B cell (primary cell): ENCODE measurements at regions not wholly inside any gene's neighbourhood (a gene's known extent, or its start where the extent isn't known, plus 50 kb on each side); places are given as distances from the start of the nearest gene placed in this dataset.

Experiments
- ATAC-seq: fragments of 200-7000 bp; cut with Tn5 transposase; one replicate; pipeline ENCODE4 v1.10.0; 2021; ENCODE audit warnings: low read depth, mild to moderate bottlenecking, moderate number of reproducible peaks, moderate library complexity
- CTCF ChIA-PET: fragments of 350-600 bp; sonication (Branson Sonifier 250); formaldehyde crosslinking; loops from one replicate; lab custom pipeline; 2021; ENCODE audit warnings: antibody characterized with exemption, inconsistent platforms; lab: Charles Lee
- POLR2A ChIA-PET: fragments of 350-600 bp; sonication (Branson Sonifier 250); formaldehyde crosslinking; loops from one replicate; lab custom pipeline; 2021; ENCODE audit warnings: antibody characterized with exemption; lab: Charles Lee
- DNase-seq: peaks from one replicate; pipeline ENCODE4 v3.0.0; 2013
- H2AFZ ChIP-seq: 2 replicates; pipeline ENCODE4 v1.6.1; 2012; ENCODE audit warnings: mild to moderate bottlenecking, low read depth, low read length; ENCODE audit not compliant: insufficient read depth, poor library complexity, severe bottlenecking
- H3K27ac ChIP-seq, 2 donors: 1 replicate in 1 of 2; 2 replicates in 1 of 2; pipeline ENCODE4 v1.5.1; 2012 to 2013; ENCODE audit warnings: low read length in 2 of 2, mild to moderate bottlenecking in 2 of 2, moderate library complexity in 1 of 2
- H3K27me3 ChIP-seq, 4 experiments: fragments of 200-600 bp in 1 of 4; sonication (generic) in 1 of 4; replicated peaks in 1 of 4; 1 replicate in 2 of 4; 2 replicates in 2 of 4; pipeline versions ENCODE4 v1.6.1 to v1.7.0; 2013 to 2016; ENCODE audit warnings: low read length in 3 of 4, mild to moderate bottlenecking in 2 of 4, mixed read lengths in 1 of 4, moderate library complexity in 1 of 4; ENCODE audit not compliant: insufficient read depth in 4 of 4, control insufficient read depth in 3 of 4; ENCODE audit errors: control extremely low read depth in 1 of 4
- H3K36me3 ChIP-seq, 2 experiments: replicated peaks in 1 of 2; 1 replicate in 1 of 2; 2 replicates in 1 of 2; pipeline versions ENCODE4 v1.6.1 to v1.7.1; 2013; ENCODE audit warnings: low read length in 1 of 2; ENCODE audit not compliant: insufficient read depth in 2 of 2, control insufficient read depth in 1 of 2; ENCODE audit errors: control extremely low read depth in 1 of 2, extremely low read depth in 1 of 2
- H3K4me1 ChIP-seq, 2 donors: fragments of 200-600 bp in 1 of 2; sonication (generic) in 1 of 2; 1 replicate in 1 of 2; 2 replicates in 1 of 2; pipeline versions ENCODE4 v1.5.1 to v1.6.1; 2013 to 2017; ENCODE audit warnings: low read length in 2 of 2; ENCODE audit not compliant: control insufficient read depth in 2 of 2, insufficient read depth in 2 of 2
- H3K4me2 ChIP-seq: replicated peaks from 2 replicates; pipeline ENCODE3; 2012; ENCODE audit warnings: mild to moderate bottlenecking, low read depth, low read length; ENCODE audit not compliant: poor library complexity, severe bottlenecking
- H3K4me3 ChIP-seq, 5 experiments: fragments of 200-600 bp in 1 of 5; sonication (generic) in 1 of 5; 1 replicate in 3 of 5; 2 replicates in 2 of 5; pipeline versions ENCODE4 v1.5.1 to v1.7.0; 2011 to 2016; ENCODE audit warnings: low read length in 4 of 5, mild to moderate bottlenecking in 4 of 5, low read depth in 2 of 5, control low read depth in 1 of 5, moderate library complexity in 1 of 5; ENCODE audit not compliant: insufficient read depth in 1 of 5; ENCODE audit errors: control extremely low read depth in 1 of 5, extremely low read depth in 1 of 5
- H3K79me2 ChIP-seq: fragments of 200-600 bp; sonication (generic); one replicate; pipeline ENCODE4 v1.6.0; 2016; ENCODE audit warnings: low read length; ENCODE audit not compliant: control insufficient read depth, insufficient read depth
- H3K9ac ChIP-seq: fragments of 200-600 bp; sonication (generic); 2 replicates; pipeline ENCODE4 v1.6.1; 2017; ENCODE audit warnings: mild to moderate bottlenecking, low read length, moderate library complexity
- H3K9me3 ChIP-seq, 3 donors: one replicate each; pipeline versions ENCODE4 v1.6.1 to v1.7.1; 2013; ENCODE audit warnings: low read length in 2 of 3; ENCODE audit not compliant: control insufficient read depth in 2 of 3, insufficient read depth in 1 of 3; ENCODE audit errors: control extremely low read depth in 1 of 3
- H4K20me1 ChIP-seq: 2 replicates; pipeline ENCODE4 v1.6.0; 2012; ENCODE audit warnings: mild to moderate bottlenecking, low read length; ENCODE audit not compliant: insufficient read depth, control insufficient read depth, poor library complexity, severe bottlenecking
- H3K27ac Mint-ChIP-seq: one replicate; pipeline ENCODE4 v1.8.0; 2021; ENCODE audit warnings: mixed read lengths
- H3K27me3 Mint-ChIP-seq: one replicate; pipeline ENCODE4 v1.8.0; 2021; ENCODE audit warnings: mixed read lengths
- H3K4me1 Mint-ChIP-seq: one replicate; pipeline ENCODE4 v1.8.0; 2021; ENCODE audit warnings: mixed read lengths
- H3K4me3 Mint-ChIP-seq: one replicate; pipeline ENCODE4 v1.8.0; 2021; ENCODE audit warnings: mixed read lengths
- H3K9me3 Mint-ChIP-seq: one replicate; pipeline ENCODE4 v1.8.0; 2022; ENCODE audit warnings: mixed read lengths; ENCODE audit not compliant: insufficient read depth
- CTCF ChIP-seq: fragments of 200-600 bp; IDR thresholded peaks from one replicate; pipeline ENCODE4 v1.8.0; 2022; ENCODE audit warnings: antibody characterized with exemption, mild to moderate bottlenecking
- EZH2 ChIP-seq: IDR thresholded peaks from 2 replicates; pipeline ENCODE4 v1.6.1; 2012; ENCODE audit warnings: borderline replicate concordance, low read depth, mild to moderate bottlenecking, moderate library complexity, low read length; ENCODE audit not compliant: insufficient read depth, poor library complexity, severe bottlenecking
- WGBS: methylation state at CpG from one replicate; pipeline ENCODE4 v1.1.5; 2013; ENCODE audit warnings: missing lambda C conversion rate; ENCODE audit not compliant: insufficient coverage; 5-methylcytosine and 5-hydroxymethylcytosine counted together
- intact Hi-C: fragments of 100-400 bp; cut with micrococcal nuclease; formaldehyde crosslinking; loops from one replicate; pipeline ENCODE4 v1.10.0; 2022

GRCh38 chr12:115693970-115694369 is 583.5 kb downstream of the MED13L start:
- no peak for TF ChIP-seq EZH2
- TF ChIP-seq CTCF = no peak
- Histone ChIP-seq H3K36me3 (no peaks in the 10 kb centered on the region), H2AFZ (no peak overlapping the region), H3K9me3 (peaks cover 0 to 1% (median 0%) of the 10 kb centered on the region in 3 donors), H3K79me2 (no peaks in the 10 kb centered on the region), H3K4me1 (no peaks in the 10 kb centered on the region), H3K27ac (no peak overlapping the region), H3K4me3 (no peak overlapping the region), H3K27me3 (no peaks in the 10 kb centered on the region), H3K9ac (no peak overlapping the region), H3K4me2 (no peak overlapping the region), H4K20me1 (no peaks in the 10 kb centered on the region)
- POLR2A ChIA-PET = no interaction called here
- no peak for ATAC-seq
- H3K4me3 Mint-ChIP-seq = no peak overlapping the region
- intact Hi-C loops = no loop called here
- CTCF ChIA-PET = no interaction called here
- peaks cover 3% of the 10 kb centered on the region for H3K27me3 Mint-ChIP-seq
- H3K9me3 Mint-ChIP-seq = no peaks in the 10 kb centered on the region
- no peak overlapping the region for H3K27ac Mint-ChIP-seq
- DNase-seq = no peak
- no peaks in the 10 kb centered on the region for H3K4me1 Mint-ChIP-seq

GRCh38 chr12:115691123-115691522 is 586.4 kb downstream of the MED13L start:
- no peaks in the 10 kb centered on the region for H3K36me3 ChIP-seq
- no peaks in the 10 kb centered on the region for H3K4me1 Mint-ChIP-seq
- peaks cover 0 to 6% (median 0%) of the 10 kb centered on the region in 3 donors for H3K9me3 ChIP-seq
- WGBS = 86% methylated on average over 1 of the region's 2 CpGs
- no peaks in the 10 kb centered on the region for H3K9me3 Mint-ChIP-seq
- POLR2A ChIA-PET = no interaction called here
- no peak for TF ChIP-seq EZH2
- no peak for TF ChIP-seq CTCF
- no peak for ATAC-seq
- intact Hi-C loops = no loop called here
- no peaks in the 10 kb centered on the region for H3K79me2 ChIP-seq
- no peak for DNase-seq
- no peaks in the 10 kb centered on the region for H4K20me1 ChIP-seq
- no peak overlapping the region for H3K4me2 ChIP-seq
- H3K27ac Mint-ChIP-seq = no peak overlapping the region
- no peaks in the 10 kb centered on the region for H3K4me1 ChIP-seq
- H3K27me3 Mint-ChIP-seq = peaks cover 4% of the 10 kb centered on the region
- H3K27me3 ChIP-seq = no peaks in the 10 kb centered on the region
- CTCF ChIA-PET = no interaction called here
- H3K4me3 Mint-ChIP-seq = no peak overlapping the region
- no peak overlapping the region for H3K27ac ChIP-seq
- H3K4me3 ChIP-seq = no peak overlapping the region
- H3K9ac ChIP-seq = no peak overlapping the region
- H2AFZ ChIP-seq = no peak overlapping the region
